Loucy (cell line): ENCODE measurements at regions not wholly inside any gene's neighbourhood (a gene's known extent, or its start where the extent isn't known, plus 50 kb on each side); places are given as distances from the start of the nearest gene placed in this dataset.

Experiments
- H2AFZ ChIP-seq: fragments of 200-600 bp; sonication (generic); 2 replicates; pipeline ENCODE4 v1.6.0; 2016; ENCODE audit warnings: antibody characterized with exemption, mild to moderate bottlenecking, low read length, moderate library complexity
- H3F3A ChIP-seq: fragments of 200-600 bp; 2 replicates; pipeline ENCODE4 v1.6.0; 2016; ENCODE audit warnings: antibody characterized with exemption, low read depth, mild to moderate bottlenecking
- H3K27me3 ChIP-seq: fragments of 200-600 bp; sonication (generic); 2 replicates; pipeline ENCODE4 v1.6.1; 2014; ENCODE audit warnings: low read length, mild to moderate bottlenecking; ENCODE audit not compliant: insufficient read depth, poor library complexity, severe bottlenecking
- H3K36me3 ChIP-seq: fragments of 200-600 bp; sonication (generic); 2 replicates; pipeline ENCODE4 v1.6.1; 2016; ENCODE audit warnings: low read length; ENCODE audit not compliant: insufficient read depth
- H3K4me1 ChIP-seq: fragments of 200-600 bp; sonication (generic); 2 replicates; pipeline ENCODE4 v1.5.1; 2014; ENCODE audit warnings: low read length, mild to moderate bottlenecking; ENCODE audit not compliant: insufficient read depth, poor library complexity, severe bottlenecking
- H3K4me2 ChIP-seq: fragments of 200-600 bp; sonication (generic); 2 replicates; pipeline ENCODE4 v1.6.0; 2014; ENCODE audit warnings: antibody characterized with exemption, low read length, low read depth, mild to moderate bottlenecking; ENCODE audit not compliant: poor library complexity, severe bottlenecking
- H3K4me3 ChIP-seq: fragments of 200-600 bp; sonication (generic); 2 replicates; pipeline ENCODE4 v1.5.1; 2014; ENCODE audit warnings: low read length, mild to moderate bottlenecking, mixed read lengths; ENCODE audit not compliant: poor library complexity, severe bottlenecking
- H3K79me2 ChIP-seq: fragments of 200-600 bp; sonication (generic); 2 replicates; pipeline ENCODE4 v1.6.1; 2014; ENCODE audit warnings: low read length; ENCODE audit not compliant: insufficient read depth
- H3K9ac ChIP-seq: fragments of 200-600 bp; sonication (generic); 2 replicates; pipeline ENCODE4 v1.6.0; 2014; ENCODE audit warnings: mild to moderate bottlenecking, low read depth, low read length, moderate library complexity; ENCODE audit not compliant: poor library complexity, severe bottlenecking
- H3K9me2 ChIP-seq: fragments of 200-600 bp; sonication (generic); replicated peaks from 2 replicates; pipeline ENCODE4 v1.6.1; 2016; ENCODE audit warnings: low read depth, low read length, mixed read lengths
- H3K9me3 ChIP-seq: fragments of 200-600 bp; sonication (generic); 2 replicates; pipeline ENCODE4 v1.6.1; 2014; ENCODE audit warnings: mild to moderate bottlenecking, antibody characterized with exemption, low read length, low read depth; ENCODE audit not compliant: insufficient read depth
- H4K20me1 ChIP-seq: fragments of 200-600 bp; sonication (generic); 2 replicates; pipeline ENCODE4 v1.6.0; 2014; ENCODE audit warnings: antibody characterized with exemption, low read length, mild to moderate bottlenecking; ENCODE audit not compliant: insufficient read depth, poor library complexity, severe bottlenecking
- CTCF ChIP-seq: fragments of 200-600 bp; sonication (generic); conservative IDR thresholded peaks from 2 replicates; pipeline ENCODE4 v1.5.1; 2014; ENCODE audit warnings: mild to moderate bottlenecking, antibody characterized with exemption, low read length
- EZH2phosphoT487 ChIP-seq: fragments of 200-600 bp; IDR thresholded peaks from 2 replicates; pipeline ENCODE4 v1.6.1; 2018; ENCODE audit warnings: antibody characterized with exemption, mild to moderate bottlenecking, moderate library complexity, borderline replicate concordance

- Histone ChIP-seq H3K4me3 (no peak overlapping the region), H3F3A (no peaks in the 10 kb centered on the region), H3K4me1 (no peaks in the 10 kb centered on the region), H3K9me2 (no peaks in the 10 kb centered on the region), H4K20me1 (no peaks in the 10 kb centered on the region), H3K9ac (no peak overlapping the region), H2AFZ (no peak overlapping the region), H3K27me3 (no peaks in the 10 kb centered on the region), H3K79me2 (no peaks in the 10 kb centered on the region), H3K36me3 (no peaks in the 10 kb centered on the region), H3K4me2 (no peak overlapping the region), H3K9me3 (no peaks in the 10 kb centered on the region)
- TF ChIP-seq CTCF (no peak), EZH2phosphoT487 (no peak)
These were observed 363.0 kb downstream of the NR2F2 start for GRCh38 chr15:96693515-96693914.

DNA sequence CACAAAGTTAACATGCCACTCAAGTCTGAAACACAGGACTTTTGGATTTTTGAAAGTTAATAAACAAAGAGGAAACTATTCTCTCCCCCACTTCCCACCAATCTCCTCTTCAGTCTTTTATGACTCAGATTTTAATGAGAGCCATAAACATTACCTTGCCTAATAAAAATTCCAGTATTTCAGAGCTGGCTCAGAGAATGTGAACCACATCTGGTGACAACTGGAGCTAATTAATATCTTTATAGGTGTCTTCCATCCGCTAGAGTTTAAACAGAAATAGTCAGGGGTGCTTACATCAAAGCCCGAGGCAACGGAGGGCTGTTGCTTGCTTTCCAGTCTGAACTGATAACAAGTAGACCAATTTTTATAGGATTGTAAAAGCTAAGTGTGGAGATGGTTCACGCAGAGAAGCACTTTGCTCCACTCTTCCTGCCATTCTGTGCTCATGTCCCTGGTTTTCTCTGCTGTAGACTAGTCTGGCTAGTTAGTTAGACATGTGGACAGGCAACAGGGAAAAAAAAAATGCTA lies 363.6 kb downstream of the NR2F2 start:
- Histone ChIP-seq H3F3A (no peaks in the 10 kb centered on the region), H3K36me3 (no peaks in the 10 kb centered on the region), H3K9me2 (no peaks in the 10 kb centered on the region), H4K20me1 (no peaks in the 10 kb centered on the region), H3K4me3 (no peak overlapping the region), H2AFZ (no peak overlapping the region), H3K4me1 (no peaks in the 10 kb centered on the region), H3K9ac (no peak overlapping the region), H3K9me3 (no peaks in the 10 kb centered on the region), H3K4me2 (no peak overlapping the region), H3K27me3 (no peaks in the 10 kb centered on the region), H3K79me2 (no peaks in the 10 kb centered on the region)
- no peak for TF ChIP-seq CTCF
- TF ChIP-seq EZH2phosphoT487 = no peak

- Histone ChIP-seq H3K4me3 (no peak overlapping the region), H3F3A (no peaks in the 10 kb centered on the region), H3K4me1 (no peaks in the 10 kb centered on the region), H3K4me2 (no peak overlapping the region), H4K20me1 (no peaks in the 10 kb centered on the region), H3K9me2 (no peaks in the 10 kb centered on the region), H3K9ac (no peak overlapping the region), H3K79me2 (no peaks in the 10 kb centered on the region), H3K36me3 (no peaks in the 10 kb centered on the region), H2AFZ (no peak overlapping the region), H3K9me3 (no peaks in the 10 kb centered on the region), H3K27me3 (no peaks in the 10 kb centered on the region)
- TF ChIP-seq EZH2phosphoT487 (no peak), CTCF (no peak)
These were observed 364.9 kb downstream of the NR2F2 start for GRCh38 chr15:96695426-96695825.
